DMS153 treated with DMSO at 0.1 percent for 48 hours (cell line): ENCODE measurements at regions not wholly inside any gene's neighbourhood (a gene's known extent, or its start where the extent isn't known, plus 50 kb on each side); places are given as distances from the start of the nearest gene placed in this dataset.
"Not testable (repeated sequence)": the region's sequence is repeated elsewhere in the genome, so short reads cannot be mapped to it uniquely, and the experiment has no call there.

Source experiments
- DNase-seq: peaks from one replicate; lab custom pipeline; 2025; ENCODE audit not compliant: unreplicated experiment; lab: John Stamatoyannopoulos, UW

GRCh38 chr1:222009105-222009730, 267.3 kb upstream of the DUSP10 start:
- DNase-seq = peak; percentile 22

GRCh38 chr1:222006715-222007114, 264.8 kb upstream of the DUSP10 start:
- no peak for DNase-seq

GRCh38 chr1:222004784-222005183, 262.9 kb upstream of the DUSP10 start:
- DNase-seq = no peak

- no peak for DNase-seq
These were observed 262.1 kb upstream of the DUSP10 start for GRCh38 chr1:222004034-222004433.

GRCh38 chr1:222002503-222002902, 260.6 kb upstream of the DUSP10 start:
- DNase-seq = no peak

- DNase-seq = no peak
These were observed 258.2 kb upstream of the DUSP10 start for GRCh38 chr1:222000131-222000530.

- DNase-seq = no peak
These were observed 256.9 kb upstream of the DUSP10 start for GRCh38 chr1:221998781-221999180.

- no peak for DNase-seq
These were observed 256.3 kb upstream of the DUSP10 start for GRCh38 chr1:221998186-221998612.

GRCh38 chr1:221997012-221997411, 255.1 kb upstream of the DUSP10 start:
- DNase-seq = not testable (repeated sequence)

- DNase-seq = no peak
These were observed 253.1 kb upstream of the DUSP10 start for GRCh38 chr1:221994939-221995338.

- no peak for DNase-seq
These were observed 252.4 kb upstream of the DUSP10 start for GRCh38 chr1:221994274-221994698.

GRCh38 chr1:221993444-221993948, 251.6 kb upstream of the DUSP10 start:
- DNase-seq = no peak

GRCh38 chr1:221992427-221992826, 250.5 kb upstream of the DUSP10 start:
- DNase-seq = no peak

- DNase-seq = no peak
These were observed 249.3 kb upstream of the DUSP10 start for GRCh38 chr1:221991221-221991620.

- no peak for DNase-seq
These were observed 247.9 kb upstream of the DUSP10 start for GRCh38 chr1:221989741-221990140.

GRCh38 chr1:221988829-221989228, 246.9 kb upstream of the DUSP10 start:
- no peak for DNase-seq

- no peak for DNase-seq
These were observed 246.1 kb upstream of the DUSP10 start for GRCh38 chr1:221987860-221988520.

GRCh38 chr1:221983444-221983843, 241.6 kb upstream of the DUSP10 start:
- no peak for DNase-seq

GRCh38 chr1:221981461-221981860, 239.6 kb upstream of the DUSP10 start:
- DNase-seq = no peak

- DNase-seq = no peak
These were observed 237.6 kb upstream of the DUSP10 start for GRCh38 chr1:221979444-221980032.

GRCh38 chr1:221978631-221979334, 236.9 kb upstream of the DUSP10 start:
- DNase-seq = not testable (repeated sequence)

GRCh38 chr1:221973787-221974186, 231.9 kb upstream of the DUSP10 start:
- not testable (repeated sequence) for DNase-seq
